OCI-LY1 (cell line): ENCODE measurements at regions not wholly inside any gene's neighbourhood (a gene's known extent, or its start where the extent isn't known, plus 50 kb on each side); places are given as distances from the start of the nearest gene placed in this dataset.

Experiments used
- H2AFZ ChIP-seq: fragments of 200-600 bp; sonication (generic), shearing (Covaris generic); 2 replicates; pipeline ENCODE4 v1.6.0; 2014; ENCODE audit warnings: antibody characterized with exemption, mild to moderate bottlenecking, low read length
- H3F3A ChIP-seq: fragments of 200-600 bp; sonication (generic), shearing (Covaris generic); 2 replicates; pipeline ENCODE4 v1.6.0; 2014; ENCODE audit warnings: mild to moderate bottlenecking, antibody characterized with exemption, low read length, moderate library complexity; ENCODE audit not compliant: insufficient read depth
- H3K27ac ChIP-seq: fragments of 200-600 bp; sonication (generic); 2 replicates; pipeline ENCODE4 v1.5.1; 2014; ENCODE audit warnings: low read length, mixed run types, mild to moderate bottlenecking, low read depth; ENCODE audit not compliant: poor library complexity, severe bottlenecking
- H3K27me3 ChIP-seq: fragments of 200-600 bp; sonication (generic); 2 replicates; pipeline ENCODE4 v1.6.0; 2014; ENCODE audit warnings: antibody characterized with exemption, mild to moderate bottlenecking, low read length, moderate library complexity; ENCODE audit not compliant: insufficient read depth
- H3K36me3 ChIP-seq: fragments of 200-600 bp; sonication (generic); 2 replicates; pipeline ENCODE4 v1.6.1; 2014; ENCODE audit warnings: mild to moderate bottlenecking, antibody characterized with exemption, low read length, moderate library complexity, mixed read lengths; ENCODE audit not compliant: insufficient read depth
- H3K4me1 ChIP-seq: fragments of 200-600 bp; sonication (generic); 2 replicates; pipeline ENCODE4 v1.5.1; 2014; ENCODE audit warnings: mild to moderate bottlenecking, low read length, moderate library complexity; ENCODE audit not compliant: insufficient read depth, severe bottlenecking
- H3K4me2 ChIP-seq: fragments of 200-600 bp; sonication (generic), shearing (Covaris generic); 2 replicates; pipeline ENCODE4 v1.6.1; 2014; ENCODE audit warnings: low read length
- H3K4me3 ChIP-seq: fragments of 200-600 bp; sonication (generic); 2 replicates; pipeline ENCODE4 v1.5.1; 2014; ENCODE audit warnings: low read length, low read depth, mild to moderate bottlenecking, mixed read lengths; ENCODE audit not compliant: poor library complexity, severe bottlenecking
- H3K79me2 ChIP-seq: fragments of 200-600 bp; shearing (Covaris generic); 2 replicates; pipeline ENCODE4 v1.6.1; 2016; ENCODE audit warnings: mixed run types, low read length, mixed read lengths; ENCODE audit not compliant: insufficient read depth
- H3K9ac ChIP-seq: fragments of 200-600 bp; sonication (generic), shearing (Covaris generic); 2 replicates; pipeline ENCODE4 v1.6.1; 2014; ENCODE audit warnings: mild to moderate bottlenecking, low read length, mixed read lengths
- H3K9me2 ChIP-seq: fragments of 200-600 bp; sonication (generic), shearing (Covaris generic); 2 replicates; pipeline ENCODE4 v1.6.1; 2014; ENCODE audit warnings: low read depth, mild to moderate bottlenecking, low read length, mixed read lengths
- H3K9me3 ChIP-seq: fragments of 200-600 bp; shearing (Covaris generic); 2 replicates; pipeline ENCODE4 v1.6.1; 2014; ENCODE audit warnings: low read length, mixed read lengths
- H4K20me1 ChIP-seq: fragments of 200-600 bp; sonication (generic), shearing (Covaris generic); 2 replicates; pipeline ENCODE4 v1.6.0; 2016; ENCODE audit warnings: mild to moderate bottlenecking, low read length; ENCODE audit not compliant: insufficient read depth
- CTCF ChIP-seq: fragments of 200-600 bp; sonication (generic), shearing (Covaris generic); IDR thresholded peaks from 2 replicates; pipeline ENCODE4 v1.5.1; 2017; ENCODE audit warnings: mild to moderate bottlenecking, antibody characterized with exemption, low read length, moderate library complexity, mixed read lengths
- EZH2 ChIP-seq: fragments of 200-600 bp; sonication (generic), shearing (Covaris generic); IDR thresholded peaks from 2 replicates; pipeline ENCODE4 v1.8.0; 2017; ENCODE audit warnings: borderline replicate concordance, mixed run types, mild to moderate bottlenecking, antibody characterized with exemption, low read length, moderate library complexity, mixed read lengths

DNA sequence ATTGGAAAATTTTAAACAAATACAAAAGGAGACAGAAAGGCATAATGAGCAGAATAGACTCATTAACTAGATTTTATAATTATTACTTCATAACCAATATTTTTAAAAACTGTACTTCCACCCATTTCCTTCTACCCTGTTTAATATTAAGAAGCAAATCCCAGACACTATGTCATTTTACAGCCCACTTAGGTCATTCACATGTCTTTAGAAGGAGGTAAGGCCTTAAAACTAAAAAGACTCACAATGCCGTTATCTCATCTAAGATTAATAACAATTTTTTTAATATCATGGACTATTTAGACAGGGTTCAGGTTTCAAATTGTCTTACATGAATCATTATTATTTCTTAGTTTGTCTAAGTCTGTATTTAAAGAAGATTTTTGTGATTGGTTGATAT lies 217.2 kb downstream of the NFKBIZ start:
- Histone ChIP-seq H3K9me3 (no peaks in the 10 kb centered on the region), H3K36me3 (no peaks in the 10 kb centered on the region), H3K4me2 (no peak overlapping the region), H3K4me3 (no peak overlapping the region), H3K4me1 (no peaks in the 10 kb centered on the region), H2AFZ (no peak overlapping the region), H3K27ac (no peak overlapping the region), H4K20me1 (no peaks in the 10 kb centered on the region), H3F3A (no peaks in the 10 kb centered on the region), H3K9me2 (no peaks in the 10 kb centered on the region), H3K9ac (no peak overlapping the region), H3K27me3 (no peaks in the 10 kb centered on the region), H3K79me2 (no peaks in the 10 kb centered on the region)
- TF ChIP-seq EZH2 (no peak), CTCF (no peak)

DNA sequence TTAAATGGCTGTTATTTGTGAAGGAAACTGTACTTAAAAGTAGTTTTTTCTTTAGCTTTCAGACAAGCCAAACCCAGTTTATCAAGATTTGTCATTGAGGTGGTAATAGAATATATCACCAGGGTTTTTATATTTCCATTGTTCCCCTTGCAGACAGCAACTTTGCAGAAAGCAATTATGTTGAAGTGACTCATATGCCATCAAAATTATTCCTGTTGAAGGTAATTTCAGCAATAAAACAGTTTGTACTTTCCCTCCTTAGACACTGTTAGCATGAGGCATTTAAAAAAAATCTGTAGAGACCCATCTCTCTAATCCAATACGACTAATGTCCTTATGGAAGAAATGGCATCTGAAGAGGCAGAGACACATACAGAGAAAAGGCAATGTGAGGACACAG lies 219.0 kb downstream of the NFKBIZ start:
- no peak overlapping the region for H3K27ac ChIP-seq
- no peak for TF ChIP-seq CTCF
- no peak for TF ChIP-seq EZH2

DNA sequence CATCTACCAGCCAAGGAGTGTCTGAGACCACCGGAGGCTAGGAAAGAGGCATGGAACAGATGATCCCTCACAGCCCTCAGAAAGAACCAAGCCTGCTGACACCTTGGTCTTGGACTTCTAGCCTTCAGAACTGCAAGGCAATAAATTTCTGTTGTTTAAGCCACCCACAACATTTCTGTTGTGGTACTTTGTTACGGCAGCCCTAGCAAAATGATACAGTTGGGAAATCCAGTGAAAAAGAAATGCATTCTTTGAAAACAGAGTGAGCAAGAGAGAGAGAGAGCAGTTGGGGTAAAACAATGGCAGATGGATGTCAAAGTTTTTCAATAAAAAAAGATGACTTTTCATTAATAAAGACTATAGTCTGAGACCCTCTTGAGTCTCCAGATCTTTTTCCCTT lies 219.4 kb downstream of the NFKBIZ start:
- no peak overlapping the region for H3K9ac ChIP-seq
- H3K4me2 ChIP-seq: no peak overlapping the region
- H3K36me3 ChIP-seq: no peaks in the 10 kb centered on the region
- no peaks in the 10 kb centered on the region for H3K9me2 ChIP-seq
- TF ChIP-seq CTCF (no peak), EZH2 (no peak)
- H3K9me3 ChIP-seq: no peaks in the 10 kb centered on the region
- no peaks in the 10 kb centered on the region for H3K27me3 ChIP-seq
- H3F3A ChIP-seq: no peaks in the 10 kb centered on the region
- no peak overlapping the region for H3K4me3 ChIP-seq
- H4K20me1 ChIP-seq: no peaks in the 10 kb centered on the region
- no peak overlapping the region for H2AFZ ChIP-seq
- no peaks in the 10 kb centered on the region for H3K79me2 ChIP-seq
- H3K4me1 ChIP-seq: no peaks in the 10 kb centered on the region
- H3K27ac ChIP-seq: no peak overlapping the region

More for the DNA sequence above, 219.0 kb downstream of the NFKBIZ start:
- Histone ChIP-seq H3F3A (no peaks in the 10 kb centered on the region), H3K4me3 (no peak overlapping the region), H3K9me2 (no peaks in the 10 kb centered on the region), H3K36me3 (no peaks in the 10 kb centered on the region), H4K20me1 (no peaks in the 10 kb centered on the region), H3K4me1 (no peaks in the 10 kb centered on the region), H3K9ac (no peak overlapping the region), H3K27me3 (no peaks in the 10 kb centered on the region), H2AFZ (no peak overlapping the region), H3K79me2 (no peaks in the 10 kb centered on the region), H3K4me2 (no peak overlapping the region), H3K9me3 (no peaks in the 10 kb centered on the region)
